Fibroblast of lung (primary cell): ENCODE measurements at regions not wholly inside any gene's neighbourhood (a gene's known extent, or its start where the extent isn't known, plus 50 kb on each side); places are given as distances from the start of the nearest gene placed in this dataset.

Experiments
- DNase-seq, 2 donors: peaks; one replicate each; pipeline versions ENCODE4 v3.0.0 to v3.0.0-alpha.2; 2010; ENCODE audit warnings: low read depth in 2 of 2
- H2AFZ ChIP-seq: 2 replicates; pipeline ENCODE4 v1.5.1; 2012; ENCODE audit warnings: low read length, control low read depth, inconsistent platforms
- H3K27ac ChIP-seq: 2 replicates; pipeline ENCODE4 v1.5.1; 2011; ENCODE audit warnings: low read length, control low read depth; ENCODE audit not compliant: insufficient read depth
- H3K27me3 ChIP-seq: 2 replicates; pipeline ENCODE4 v1.5.1; 2011; ENCODE audit warnings: mild to moderate bottlenecking, low read length; ENCODE audit not compliant: control insufficient read depth, insufficient read depth
- H3K36me3 ChIP-seq: 2 replicates; pipeline ENCODE4 v1.5.1; 2011; ENCODE audit warnings: low read length; ENCODE audit not compliant: control insufficient read depth, insufficient read depth
- H3K4me1 ChIP-seq: 2 replicates; pipeline ENCODE4 v1.5.1; 2011; ENCODE audit warnings: low read length; ENCODE audit not compliant: control insufficient read depth, insufficient read depth; ENCODE audit errors: extremely low read depth
- H3K4me2 ChIP-seq: 2 replicates; pipeline ENCODE4 v1.5.1; 2011; ENCODE audit warnings: low read length, control low read depth; ENCODE audit not compliant: insufficient read depth; ENCODE audit errors: extremely low read depth
- H3K4me3 ChIP-seq, 4 experiments: fragments of 200-600 bp in 1 of 4; sonication (generic) in 1 of 4; replicated peaks in 1 of 4; 2 replicates each; pipeline ENCODE4 v1.5.1; 2011 to 2016; ENCODE audit warnings: low read length in 4 of 4, low read depth in 3 of 4, mild to moderate bottlenecking in 3 of 4, control low read depth in 2 of 4, inconsistent platforms in 1 of 4, mixed read lengths in 1 of 4; ENCODE audit not compliant: insufficient read depth in 1 of 4; ENCODE audit errors: control extremely low read depth in 1 of 4
- H3K79me2 ChIP-seq: 2 replicates; pipeline ENCODE4 v1.5.1; 2012; ENCODE audit warnings: mild to moderate bottlenecking, low read length, inconsistent platforms; ENCODE audit not compliant: control insufficient read depth, insufficient read depth
- H3K9ac ChIP-seq: 2 replicates; pipeline ENCODE4 v1.5.1; 2011; ENCODE audit warnings: mild to moderate bottlenecking, low read length, control low read depth; ENCODE audit not compliant: insufficient read depth
- H3K9me3 ChIP-seq: 2 replicates; pipeline ENCODE4 v1.5.1; 2012; ENCODE audit warnings: low read depth, low read length; ENCODE audit not compliant: control insufficient read depth, insufficient read depth
- H4K20me1 ChIP-seq: 2 replicates; pipeline ENCODE4 v1.5.1; 2011; ENCODE audit warnings: low read length; ENCODE audit not compliant: control insufficient read depth, insufficient read depth; ENCODE audit errors: extremely low read depth
- EZH2 ChIP-seq: IDR thresholded peaks from 2 replicates; pipeline ENCODE4 v1.5.1; 2012; ENCODE audit warnings: low read length, control low read depth, mild to moderate bottlenecking; ENCODE audit errors: missing control alignments
- TF ChIP-seq, protein P1 (sequence below), 2 donors: IDR thresholded peaks in 1 of 2; conservative IDR thresholded peaks in 1 of 2; 1 replicate in 1 of 2; 2 replicates in 1 of 2; pipeline ENCODE4 v1.5.1; 2011 to 2012; ENCODE audit warnings: low read length in 2 of 2, control low read depth in 1 of 2, inconsistent platforms in 1 of 2, low read depth in 1 of 2, mild to moderate bottlenecking in 1 of 2

- TF ChIP-seq, protein P1, sequence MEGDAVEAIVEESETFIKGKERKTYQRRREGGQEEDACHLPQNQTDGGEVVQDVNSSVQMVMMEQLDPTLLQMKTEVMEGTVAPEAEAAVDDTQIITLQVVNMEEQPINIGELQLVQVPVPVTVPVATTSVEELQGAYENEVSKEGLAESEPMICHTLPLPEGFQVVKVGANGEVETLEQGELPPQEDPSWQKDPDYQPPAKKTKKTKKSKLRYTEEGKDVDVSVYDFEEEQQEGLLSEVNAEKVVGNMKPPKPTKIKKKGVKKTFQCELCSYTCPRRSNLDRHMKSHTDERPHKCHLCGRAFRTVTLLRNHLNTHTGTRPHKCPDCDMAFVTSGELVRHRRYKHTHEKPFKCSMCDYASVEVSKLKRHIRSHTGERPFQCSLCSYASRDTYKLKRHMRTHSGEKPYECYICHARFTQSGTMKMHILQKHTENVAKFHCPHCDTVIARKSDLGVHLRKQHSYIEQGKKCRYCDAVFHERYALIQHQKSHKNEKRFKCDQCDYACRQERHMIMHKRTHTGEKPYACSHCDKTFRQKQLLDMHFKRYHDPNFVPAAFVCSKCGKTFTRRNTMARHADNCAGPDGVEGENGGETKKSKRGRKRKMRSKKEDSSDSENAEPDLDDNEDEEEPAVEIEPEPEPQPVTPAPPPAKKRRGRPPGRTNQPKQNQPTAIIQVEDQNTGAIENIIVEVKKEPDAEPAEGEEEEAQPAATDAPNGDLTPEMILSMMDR (conservative IDR thresholded peaks at IDR 0.05 in 1 of 2, IDR thresholded peaks at IDR 0.05 in 1 of 2; ENCODE audit: low read depth in 1 of 2, low read length in 2 of 2) = no peak
- TF ChIP-seq EZH2 = no peak
- no peak overlapping the region for H3K27ac ChIP-seq
- no peak overlapping the region for H3K4me2 ChIP-seq
- H3K36me3 ChIP-seq = no peaks in the 10 kb centered on the region
- H2AFZ ChIP-seq = no peak overlapping the region
- H3K9me3 ChIP-seq = no peaks in the 10 kb centered on the region
- H3K79me2 ChIP-seq = no peaks in the 10 kb centered on the region
- H3K9ac ChIP-seq = no peak overlapping the region
- DNase-seq = no peak
- no peak overlapping the region for H3K4me3 ChIP-seq
- H3K4me1 ChIP-seq = no peaks in the 10 kb centered on the region
- H4K20me1 ChIP-seq = no peaks in the 10 kb centered on the region
- H3K27me3 ChIP-seq = no peaks in the 10 kb centered on the region
Measured at GRCh38 chr6:168226902-168227318, 92.7 kb downstream of the DACT2 start.

DNA sequence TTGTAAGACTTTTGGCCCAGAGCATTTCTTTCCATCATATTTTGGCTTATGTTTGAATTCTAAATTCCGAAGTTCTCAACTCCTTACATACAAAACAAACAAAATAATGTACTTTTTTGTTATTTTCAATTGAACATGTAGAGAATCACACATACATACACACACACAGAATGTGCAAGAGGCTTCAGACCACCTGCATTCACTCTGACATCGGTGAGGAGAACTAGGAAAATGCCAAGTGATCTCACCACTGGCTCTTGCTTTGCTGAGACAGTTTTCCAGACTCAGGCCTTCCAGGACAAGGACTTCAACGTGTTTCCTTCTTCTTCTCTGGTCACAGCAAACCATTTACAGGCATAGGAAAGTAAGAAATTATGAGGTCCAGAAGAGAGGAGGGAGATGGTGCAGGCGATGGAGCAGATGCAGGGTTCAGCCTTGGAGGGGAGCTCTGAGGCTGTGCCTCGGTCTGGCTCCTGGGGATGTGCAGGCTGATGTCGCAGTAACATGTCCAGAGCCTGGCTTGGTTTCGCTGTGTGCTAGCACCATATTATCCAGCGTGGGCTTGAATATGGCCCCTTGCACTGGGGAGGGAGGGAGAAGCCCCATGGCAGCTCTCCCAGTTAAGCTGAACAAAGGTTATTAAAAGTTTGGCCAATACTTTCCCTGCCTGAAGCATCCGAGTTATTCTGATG is 93.4 kb downstream of the DACT2 start:
- Histone ChIP-seq H2AFZ (no peak overlapping the region), H3K9ac (no peak overlapping the region), H3K36me3 (no peaks in the 10 kb centered on the region), H3K27me3 (no peaks in the 10 kb centered on the region), H3K9me3 (no peaks in the 10 kb centered on the region), H3K4me1 (no peaks in the 10 kb centered on the region), H4K20me1 (no peaks in the 10 kb centered on the region), H3K27ac (no peak overlapping the region), H3K4me2 (no peak overlapping the region), H3K79me2 (no peaks in the 10 kb centered on the region), H3K4me3 (no peak overlapping the region)
- DNase-seq = no peak
- TF ChIP-seq EZH2 = no peak
- TF ChIP-seq, protein P1 (conservative IDR thresholded peaks at IDR 0.05 in 1 of 2, IDR thresholded peaks at IDR 0.05 in 1 of 2; ENCODE audit: low read depth in 1 of 2, low read length in 2 of 2) = no peak

GRCh38 chr6:168225471-168225911 is 94.1 kb downstream of the DACT2 start:
- DNase-seq = no peak
- H3K4me3 ChIP-seq = no peak overlapping the region
- H3K9ac ChIP-seq = no peak overlapping the region

More at GRCh38 chr6:168225471-168225911, 94.1 kb downstream of the DACT2 start:
- Histone ChIP-seq H3K27me3 (no peaks in the 10 kb centered on the region), H3K36me3 (no peaks in the 10 kb centered on the region), H3K9me3 (no peaks in the 10 kb centered on the region), H3K4me2 (no peak overlapping the region), H3K27ac (no peak overlapping the region), H3K4me1 (no peaks in the 10 kb centered on the region), H2AFZ (no peak overlapping the region), H4K20me1 (no peaks in the 10 kb centered on the region), H3K79me2 (no peaks in the 10 kb centered on the region)
- TF ChIP-seq EZH2 = no peak
- TF ChIP-seq, protein P1 (conservative IDR thresholded peaks at IDR 0.05 in 1 of 2, IDR thresholded peaks at IDR 0.05 in 1 of 2; ENCODE audit: low read depth in 1 of 2, low read length in 2 of 2) = no peak
